ENCODE measurements at regions not wholly inside any gene's neighbourhood (a gene's known extent, or its start where the extent isn't known, plus 50 kb on each side); places are given as distances from the start of the nearest gene placed in this dataset.
A peak's percentile ranks its signal among the peaks of the same experiment; 100 is the strongest.

- TF ChIP-seq, protein P1, sequence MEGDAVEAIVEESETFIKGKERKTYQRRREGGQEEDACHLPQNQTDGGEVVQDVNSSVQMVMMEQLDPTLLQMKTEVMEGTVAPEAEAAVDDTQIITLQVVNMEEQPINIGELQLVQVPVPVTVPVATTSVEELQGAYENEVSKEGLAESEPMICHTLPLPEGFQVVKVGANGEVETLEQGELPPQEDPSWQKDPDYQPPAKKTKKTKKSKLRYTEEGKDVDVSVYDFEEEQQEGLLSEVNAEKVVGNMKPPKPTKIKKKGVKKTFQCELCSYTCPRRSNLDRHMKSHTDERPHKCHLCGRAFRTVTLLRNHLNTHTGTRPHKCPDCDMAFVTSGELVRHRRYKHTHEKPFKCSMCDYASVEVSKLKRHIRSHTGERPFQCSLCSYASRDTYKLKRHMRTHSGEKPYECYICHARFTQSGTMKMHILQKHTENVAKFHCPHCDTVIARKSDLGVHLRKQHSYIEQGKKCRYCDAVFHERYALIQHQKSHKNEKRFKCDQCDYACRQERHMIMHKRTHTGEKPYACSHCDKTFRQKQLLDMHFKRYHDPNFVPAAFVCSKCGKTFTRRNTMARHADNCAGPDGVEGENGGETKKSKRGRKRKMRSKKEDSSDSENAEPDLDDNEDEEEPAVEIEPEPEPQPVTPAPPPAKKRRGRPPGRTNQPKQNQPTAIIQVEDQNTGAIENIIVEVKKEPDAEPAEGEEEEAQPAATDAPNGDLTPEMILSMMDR (conservative IDR thresholded peaks at IDR 0.05; ENCODE audit: low read length), result no peak
- peak; percentile 52 for DNase-seq (ENCODE audit: low read depth)
- no peak overlapping the region for H3K4me3 ChIP-seq (ENCODE audit: low read length)
These were observed 532.8 kb upstream of the TBL1XR1 start for GRCh38 chr3:177729956-177730681.

- TF ChIP-seq, protein P1 (conservative IDR thresholded peaks at IDR 0.05; ENCODE audit: low read length), result no peak
- no peak overlapping the region for H3K4me3 ChIP-seq (ENCODE audit: low read length)
- no peak for DNase-seq (ENCODE audit: low read depth)
These were observed 533.5 kb upstream of the TBL1XR1 start for GRCh38 chr3:177730814-177731213.

GRCh38 chr3:177731644-177732268 lies 534.5 kb upstream of the TBL1XR1 start:
- DNase-seq (ENCODE audit: low read depth), result peak; percentile 78
- TF ChIP-seq, protein P1 (conservative IDR thresholded peaks at IDR 0.05; ENCODE audit: low read length), result no peak
- no peak overlapping the region for H3K4me3 ChIP-seq (ENCODE audit: low read length)

DNA sequence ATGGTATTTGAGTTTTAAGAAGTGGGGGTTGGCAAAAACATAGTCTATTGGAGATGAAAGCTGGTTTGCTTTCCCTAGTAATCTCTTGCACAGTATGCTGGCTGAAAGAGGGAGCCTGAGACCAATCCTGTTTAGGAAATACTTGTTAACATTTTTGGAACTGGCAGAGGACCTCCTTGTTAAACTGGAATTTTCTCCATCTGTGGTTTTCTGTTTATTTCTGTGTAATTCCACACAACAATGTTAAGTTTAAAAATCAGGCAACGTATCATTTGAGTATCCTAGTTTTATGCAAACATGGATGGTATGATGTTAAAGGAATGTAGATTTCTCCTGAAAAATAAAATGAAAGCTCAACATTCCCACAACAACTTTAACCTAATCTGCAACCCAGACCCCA lies 536.0 kb upstream of the TBL1XR1 start:
- DNase-seq (ENCODE audit: low read depth), result peak; percentile 65
- H3K4me3 ChIP-seq (ENCODE audit: low read length), result no peak overlapping the region
- TF ChIP-seq, protein P1 (conservative IDR thresholded peaks at IDR 0.05; ENCODE audit: low read length), result no peak

- DNase-seq (ENCODE audit: low read depth), result no peak
- no peak overlapping the region for H3K4me3 ChIP-seq (ENCODE audit: low read length)
- TF ChIP-seq, protein P1 (conservative IDR thresholded peaks at IDR 0.05; ENCODE audit: low read length), result no peak
These were observed 536.7 kb upstream of the TBL1XR1 start for GRCh38 chr3:177733936-177734335.

DNA sequence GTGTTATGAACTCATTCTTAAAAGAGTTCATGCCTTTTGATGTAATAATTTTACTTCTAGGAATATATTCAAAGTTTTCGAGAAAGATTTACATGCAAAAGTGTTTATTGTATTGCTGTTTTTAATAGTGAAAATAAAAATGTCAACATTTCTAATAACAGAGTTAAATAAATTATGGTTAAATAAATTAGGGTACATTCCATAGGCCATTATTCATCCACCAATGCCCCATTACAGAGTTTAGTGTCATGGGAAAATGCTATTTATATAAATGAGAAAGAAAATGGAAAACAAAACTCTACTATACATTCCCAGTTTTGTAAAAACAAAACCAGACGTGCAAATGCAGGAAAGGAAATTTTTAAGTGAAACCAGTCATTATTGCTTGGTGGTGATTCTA lies 538.1 kb upstream of the TBL1XR1 start:
- no peak overlapping the region for H3K4me3 ChIP-seq (ENCODE audit: low read length)
- TF ChIP-seq, protein P1 (conservative IDR thresholded peaks at IDR 0.05; ENCODE audit: low read length), result no peak
- DNase-seq (ENCODE audit: low read depth), result no peak

DNA sequence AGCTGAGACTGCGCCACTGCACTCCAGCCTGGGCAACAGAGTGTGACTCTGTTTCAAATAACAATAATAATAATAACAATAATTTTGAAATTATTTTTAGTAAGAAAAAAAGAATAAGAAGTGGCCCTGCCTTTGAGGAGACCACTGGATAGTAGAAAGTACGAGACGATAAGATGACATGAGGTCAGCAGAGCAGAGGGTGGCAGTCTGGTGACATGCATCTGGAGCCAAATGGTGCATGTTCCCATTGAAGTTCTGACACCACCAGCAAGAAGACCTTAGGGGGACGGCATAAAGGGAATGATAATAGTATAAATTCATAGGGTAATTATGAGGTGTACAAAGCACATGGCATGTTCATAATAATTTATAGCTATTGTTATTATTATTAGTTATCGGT lies 542.2 kb upstream of the TBL1XR1 start:
- H3K4me3 ChIP-seq (ENCODE audit: low read length), result no peak overlapping the region
- no peak for DNase-seq (ENCODE audit: low read depth)
- TF ChIP-seq, protein P1 (conservative IDR thresholded peaks at IDR 0.05; ENCODE audit: low read length), result no peak

All from AG10803 (cell line).